ENCODE measurements at regions not wholly inside any gene's neighbourhood (a gene's known extent, or its start where the extent isn't known, plus 50 kb on each side); places are given as distances from the start of the nearest gene placed in this dataset.

DNA sequence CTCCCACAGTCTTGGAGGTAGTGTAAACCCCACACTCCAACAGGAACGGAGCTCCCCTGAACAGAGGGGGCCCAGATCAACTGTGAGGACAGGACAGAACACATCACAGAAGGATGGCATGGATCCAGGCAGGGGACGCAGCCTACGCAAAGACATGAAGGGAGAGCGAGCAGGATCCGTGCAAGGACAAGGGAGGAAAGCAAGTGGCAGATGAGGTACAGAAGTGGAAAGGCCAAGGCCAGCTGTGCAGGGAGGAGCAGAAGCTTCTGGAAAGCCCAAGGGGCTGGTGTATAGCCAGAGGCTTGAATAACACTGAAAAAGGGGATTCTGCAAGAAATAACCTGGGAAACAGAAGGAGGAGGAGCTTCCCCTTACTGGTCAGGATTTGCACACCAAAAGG lies 81.2 kb downstream of the SIPA1L2 start:
- H3K9me3 Mint-ChIP-seq, result no peaks in the 10 kb centered on the region
- H3K27ac Mint-ChIP-seq, result no peak overlapping the region
- no peak overlapping the region for H3K4me3 Mint-ChIP-seq
- peaks cover 12% of the 10 kb centered on the region for H3K36me3 Mint-ChIP-seq (ENCODE audit: low read depth)
- H3K4me1 Mint-ChIP-seq (ENCODE audit: low read depth), result peaks cover 20% of the 10 kb centered on the region
- H3K27me3 Mint-ChIP-seq, result no peaks in the 10 kb centered on the region
- intact Hi-C loops (cut with micrococcal nuclease), result no loop called here

DNA sequence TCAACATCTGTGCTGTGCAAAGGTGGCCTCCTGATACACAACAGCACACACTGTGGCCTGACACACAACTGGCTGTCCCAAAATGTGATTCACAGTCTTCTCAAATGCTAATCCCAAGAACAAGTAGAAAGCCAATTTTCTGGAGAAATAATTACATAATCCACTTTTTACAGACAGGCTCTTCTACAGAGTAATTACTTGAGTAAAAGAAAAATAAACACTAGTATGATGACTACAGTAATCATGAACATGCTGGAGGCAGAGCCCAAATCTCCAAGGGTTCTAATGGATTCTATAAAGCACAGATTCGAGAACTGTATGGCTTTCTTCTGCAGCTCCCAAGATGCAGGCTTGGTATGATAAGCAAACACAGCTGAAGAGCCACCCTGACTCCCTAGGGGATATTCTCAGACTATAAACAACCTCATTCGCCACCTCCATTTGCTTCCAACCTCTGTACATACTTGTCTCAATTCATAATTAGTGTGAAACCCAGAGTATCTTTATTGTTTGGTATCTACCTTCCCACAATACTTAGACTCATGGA lies 81.9 kb downstream of the SIPA1L2 start:
- H3K27ac Mint-ChIP-seq, result no peak overlapping the region
- H3K4me1 Mint-ChIP-seq (ENCODE audit: low read depth), result peaks cover 20% of the 10 kb centered on the region
- no peaks in the 10 kb centered on the region for H3K9me3 Mint-ChIP-seq
- H3K36me3 Mint-ChIP-seq (ENCODE audit: low read depth), result peaks cover 12% of the 10 kb centered on the region
- H3K4me3 Mint-ChIP-seq, result no peak overlapping the region
- H3K27me3 Mint-ChIP-seq, result no peaks in the 10 kb centered on the region
- intact Hi-C loops (cut with micrococcal nuclease), result no loop called here

DNA sequence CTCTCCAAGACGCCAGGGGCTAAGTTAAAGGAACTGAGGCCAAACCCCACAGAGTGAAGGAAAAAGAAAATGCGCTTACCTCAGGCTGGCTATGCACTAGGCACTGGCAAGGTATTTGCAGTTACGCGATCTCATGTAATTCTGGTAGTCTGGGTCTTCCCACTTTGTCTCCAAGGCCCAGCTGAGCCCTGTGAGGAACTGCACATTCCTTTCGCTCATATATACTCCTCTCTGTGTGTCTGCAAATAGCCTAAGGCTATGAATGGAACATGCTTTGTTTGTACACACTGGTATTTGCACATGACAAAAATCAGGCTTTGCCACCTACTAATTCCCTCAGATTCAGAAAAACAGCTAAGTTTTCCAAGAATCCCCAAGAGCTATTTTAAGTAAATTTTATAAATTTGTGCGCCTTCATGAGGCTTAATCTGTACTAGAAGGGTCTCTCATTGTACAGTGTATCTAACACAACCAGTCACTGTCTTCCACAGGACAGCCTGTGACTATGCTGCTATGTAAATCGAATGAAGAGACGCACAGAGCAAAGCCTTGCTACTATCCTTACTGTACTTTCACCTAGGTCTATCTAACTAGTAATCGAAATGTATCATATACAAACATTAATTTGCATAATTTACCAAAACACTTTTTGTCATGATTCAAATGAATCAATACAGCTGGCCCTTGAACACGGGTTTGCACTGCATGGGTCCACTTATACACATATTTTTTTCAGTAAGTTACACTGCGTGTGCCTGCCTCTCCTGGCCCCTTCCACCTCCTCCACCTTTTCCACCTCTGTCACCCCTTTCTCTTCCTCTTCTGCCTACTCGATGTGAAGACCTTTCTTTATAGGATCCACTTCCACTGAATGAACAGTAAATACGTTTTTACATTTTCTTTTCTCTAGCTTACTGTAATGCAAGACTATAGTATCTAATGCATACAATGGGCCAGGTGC lies 87.0 kb downstream of the SIPA1L2 start:
- Mint-ChIP-seq H3K27me3 (no peaks in the 10 kb centered on the region), H3K9me3 (no peaks in the 10 kb centered on the region), H3K36me3 (ENCODE audit: low read depth) (peaks cover 6% of the 10 kb centered on the region), H3K27ac (peak overlapping the region; percentile 63), H3K4me3 (no peak overlapping the region), H3K4me1 (ENCODE audit: low read depth) (peaks cover 31% of the 10 kb centered on the region)
- intact Hi-C loops (cut with micrococcal nuclease), result no loop called here

DNA sequence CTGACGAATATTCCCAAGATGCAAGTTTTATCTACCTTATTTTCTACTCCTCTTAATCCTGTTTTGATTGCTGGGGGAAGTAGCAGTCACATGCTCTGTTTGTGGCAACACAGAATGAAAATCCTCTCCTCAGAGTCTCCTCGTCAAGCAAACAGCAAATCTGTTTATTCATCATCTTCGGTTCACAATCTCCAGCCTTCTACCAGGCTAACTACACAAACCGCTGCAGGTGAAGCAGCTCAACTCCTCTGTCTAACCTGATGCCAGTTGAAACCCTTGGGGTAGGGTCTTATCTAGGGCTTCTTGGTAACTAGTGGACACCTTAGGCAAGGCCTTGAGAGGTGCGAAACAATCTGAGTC lies 91.0 kb downstream of the SIPA1L2 start:
- peak overlapping the region; percentile 75 for H3K27ac Mint-ChIP-seq
- no peaks in the 10 kb centered on the region for H3K27me3 Mint-ChIP-seq
- no peak overlapping the region for H3K4me3 Mint-ChIP-seq
- H3K4me1 Mint-ChIP-seq (ENCODE audit: low read depth), result peaks cover 27% of the 10 kb centered on the region
- H3K9me3 Mint-ChIP-seq, result no peaks in the 10 kb centered on the region
- intact Hi-C loops (cut with micrococcal nuclease), result no loop called here
- no peaks in the 10 kb centered on the region for H3K36me3 Mint-ChIP-seq (ENCODE audit: low read depth)

DNA sequence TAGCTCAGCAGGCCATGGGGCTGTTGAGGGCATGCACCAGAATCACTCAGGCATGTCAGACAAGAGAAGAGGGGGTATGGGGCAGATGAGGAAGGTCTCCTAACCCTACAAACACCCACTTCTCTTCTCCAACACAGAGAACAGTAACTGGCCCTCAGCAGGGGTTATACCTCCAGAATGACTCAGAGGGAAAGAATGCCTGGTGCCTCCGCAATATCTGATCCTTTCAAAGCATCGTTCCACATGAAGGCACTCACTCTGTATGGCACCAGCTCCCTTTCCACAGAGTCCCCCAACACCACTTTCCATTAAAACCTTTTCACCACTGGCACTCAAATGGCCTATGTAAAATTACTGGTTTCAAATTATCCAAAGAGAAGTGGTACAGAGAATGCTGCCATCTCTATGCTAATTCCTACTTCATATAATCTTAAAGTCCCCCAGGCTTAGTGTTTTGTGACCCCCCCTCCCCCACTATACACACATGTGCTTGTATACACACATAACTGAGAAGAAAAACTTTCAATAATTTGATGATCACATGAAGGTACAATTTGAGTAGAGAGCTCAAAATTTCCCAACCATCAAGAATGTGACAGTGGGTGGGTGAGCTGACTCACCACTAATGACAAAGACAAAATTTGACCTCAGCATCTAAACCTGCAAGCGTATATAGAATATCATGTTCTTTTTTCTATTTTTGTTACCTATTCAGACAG lies 91.5 kb downstream of the SIPA1L2 start:
- Mint-ChIP-seq H3K9me3 (no peaks in the 10 kb centered on the region), H3K4me3 (no peak overlapping the region), H3K36me3 (ENCODE audit: low read depth) (peaks cover 2% of the 10 kb centered on the region), H3K4me1 (ENCODE audit: low read depth) (peaks cover 27% of the 10 kb centered on the region), H3K27me3 (no peaks in the 10 kb centered on the region), H3K27ac (peak overlapping the region; percentile 75)
- intact Hi-C loops (cut with micrococcal nuclease), result no loop called here

GRCh38 chr1:232534552-232535517 lies 95.1 kb downstream of the SIPA1L2 start:
- Mint-ChIP-seq H3K27ac (no peak overlapping the region), H3K36me3 (ENCODE audit: low read depth) (peaks cover 19% of the 10 kb centered on the region), H3K4me1 (ENCODE audit: low read depth) (peaks cover 21% of the 10 kb centered on the region), H3K27me3 (no peaks in the 10 kb centered on the region), H3K4me3 (no peak overlapping the region), H3K9me3 (no peaks in the 10 kb centered on the region)
- intact Hi-C loops (cut with micrococcal nuclease), result no loop called here

GRCh38 chr1:232533328-232533727 lies 96.6 kb downstream of the SIPA1L2 start:
- intact Hi-C loops (cut with micrococcal nuclease), result no loop called here
- Mint-ChIP-seq H3K4me1 (ENCODE audit: low read depth) (peaks cover 6% of the 10 kb centered on the region), H3K9me3 (no peaks in the 10 kb centered on the region), H3K4me3 (no peak overlapping the region), H3K27ac (no peak overlapping the region), H3K36me3 (ENCODE audit: low read depth) (peaks cover 19% of the 10 kb centered on the region), H3K27me3 (no peaks in the 10 kb centered on the region)

- Mint-ChIP-seq H3K4me1 (ENCODE audit: low read depth) (peaks cover 2% of the 10 kb centered on the region), H3K9me3 (no peaks in the 10 kb centered on the region), H3K27ac (no peak overlapping the region), H3K27me3 (no peaks in the 10 kb centered on the region), H3K4me3 (no peak overlapping the region), H3K36me3 (ENCODE audit: low read depth) (peaks cover 19% of the 10 kb centered on the region)
- intact Hi-C loops (cut with micrococcal nuclease), result no loop called here
Measured at GRCh38 chr1:232532901-232533300, 97.0 kb downstream of the SIPA1L2 start.

DNA sequence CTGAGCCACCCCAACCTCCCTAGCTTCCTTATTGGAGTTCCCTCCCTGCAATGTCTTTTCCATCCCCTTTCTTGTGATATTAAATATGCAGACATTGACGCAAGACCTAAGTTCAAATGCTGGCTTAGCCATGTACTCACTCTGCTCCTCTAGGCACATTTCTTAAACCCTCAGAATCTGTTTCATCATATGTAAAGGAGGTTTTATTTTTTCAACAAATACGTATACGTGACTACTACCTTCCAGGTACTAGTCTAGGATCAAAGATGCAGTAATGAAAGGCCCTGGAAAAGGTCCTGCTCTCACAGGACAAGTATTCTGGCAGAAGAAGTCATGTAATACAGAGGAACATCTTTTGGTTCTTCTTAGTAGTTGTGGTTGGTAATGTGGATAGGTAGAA lies 98.6 kb downstream of the SIPA1L2 start:
- Mint-ChIP-seq H3K36me3 (ENCODE audit: low read depth) (peaks cover 19% of the 10 kb centered on the region), H3K27ac (no peak overlapping the region), H3K4me3 (no peak overlapping the region), H3K27me3 (no peaks in the 10 kb centered on the region), H3K4me1 (ENCODE audit: low read depth) (peaks cover under 1% of the 10 kb centered on the region), H3K9me3 (no peaks in the 10 kb centered on the region)
- intact Hi-C loops (cut with micrococcal nuclease), result no loop called here

DNA sequence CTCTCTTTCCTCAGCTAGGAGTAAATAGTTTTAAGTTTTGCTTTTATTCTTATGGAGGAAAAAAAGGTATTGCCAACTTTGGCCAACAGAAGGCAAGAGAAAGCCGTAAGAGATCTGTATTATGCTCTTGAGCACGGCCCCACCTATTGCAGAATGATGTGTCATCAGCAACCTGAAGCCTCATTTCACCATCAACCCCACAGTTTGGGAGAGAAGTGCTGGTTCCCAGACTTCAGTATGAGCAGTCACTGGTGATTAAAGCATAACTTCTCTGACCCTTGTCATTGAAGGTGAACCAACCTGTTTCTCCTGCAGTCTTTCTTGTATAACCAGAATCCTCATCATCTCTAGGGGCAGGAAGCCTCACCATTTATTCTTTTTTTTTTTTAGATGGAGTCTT lies 100.2 kb downstream of the SIPA1L2 start:
- H3K36me3 Mint-ChIP-seq (ENCODE audit: low read depth), result peaks cover 19% of the 10 kb centered on the region
- H3K9me3 Mint-ChIP-seq, result no peaks in the 10 kb centered on the region
- H3K27ac Mint-ChIP-seq, result no peak overlapping the region
- peaks cover 9% of the 10 kb centered on the region for H3K4me1 Mint-ChIP-seq (ENCODE audit: low read depth)
- no peak overlapping the region for H3K4me3 Mint-ChIP-seq
- intact Hi-C loops (cut with micrococcal nuclease), result no loop called here
- no peaks in the 10 kb centered on the region for H3K27me3 Mint-ChIP-seq

GRCh38 chr1:232528472-232529089 lies 101.4 kb downstream of the SIPA1L2 start:
- Mint-ChIP-seq H3K27me3 (no peaks in the 10 kb centered on the region), H3K9me3 (no peaks in the 10 kb centered on the region), H3K36me3 (ENCODE audit: low read depth) (peaks cover 19% of the 10 kb centered on the region), H3K4me1 (ENCODE audit: low read depth) (peaks cover 9% of the 10 kb centered on the region), H3K4me3 (no peak overlapping the region), H3K27ac (no peak overlapping the region)
- intact Hi-C loops (cut with micrococcal nuclease), result no loop called here

DNA sequence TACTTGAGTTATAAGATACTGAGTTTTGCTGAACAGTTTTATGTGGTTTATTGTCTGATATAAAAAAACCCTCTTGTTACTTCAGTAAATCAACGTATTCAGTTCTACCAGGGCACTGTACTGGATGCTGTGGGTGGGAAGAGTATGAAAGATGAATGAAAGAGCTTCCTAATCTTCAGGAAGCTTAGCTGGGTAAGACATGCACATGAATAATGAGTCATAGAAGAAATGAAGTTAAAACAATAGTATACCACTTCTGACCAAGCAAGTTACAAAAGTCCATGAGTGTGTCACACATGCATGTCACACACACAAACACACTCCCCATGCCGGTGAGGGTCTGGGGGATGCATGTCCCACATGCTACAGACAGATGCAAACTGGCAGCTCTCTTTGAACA lies 105.9 kb downstream of the SIPA1L2 start:
- H3K9me3 Mint-ChIP-seq, result no peaks in the 10 kb centered on the region
- no peaks in the 10 kb centered on the region for H3K27me3 Mint-ChIP-seq
- no peaks in the 10 kb centered on the region for H3K36me3 Mint-ChIP-seq (ENCODE audit: low read depth)
- intact Hi-C loops (cut with micrococcal nuclease), result no loop called here
- no peak overlapping the region for H3K27ac Mint-ChIP-seq
- H3K4me3 Mint-ChIP-seq, result no peak overlapping the region
- peaks cover 21% of the 10 kb centered on the region for H3K4me1 Mint-ChIP-seq (ENCODE audit: low read depth)

DNA sequence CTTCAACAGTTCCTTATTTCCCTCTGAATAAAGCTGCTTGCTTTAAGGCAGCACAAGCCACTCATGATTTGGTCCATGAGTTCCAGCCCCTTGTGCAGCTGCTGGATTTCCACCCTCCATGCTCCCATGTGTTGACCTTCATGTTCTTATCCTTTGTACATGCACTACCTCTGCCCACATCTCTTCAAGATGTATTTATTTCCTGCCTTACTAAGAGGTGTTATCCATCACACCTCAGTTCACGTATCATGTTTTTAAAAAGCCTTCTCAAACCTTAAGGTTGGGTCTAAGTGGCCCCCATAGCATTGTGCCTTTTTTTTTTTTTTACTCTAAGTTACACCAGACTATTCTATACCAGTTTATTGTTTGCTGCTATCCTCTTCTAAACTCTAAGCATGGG lies 107.7 kb downstream of the SIPA1L2 start:
- intact Hi-C loops (cut with micrococcal nuclease), result no loop called here
- Mint-ChIP-seq H3K9me3 (no peaks in the 10 kb centered on the region), H3K36me3 (ENCODE audit: low read depth) (no peaks in the 10 kb centered on the region), H3K27ac (no peak overlapping the region), H3K4me3 (no peak overlapping the region), H3K27me3 (no peaks in the 10 kb centered on the region), H3K4me1 (ENCODE audit: low read depth) (peaks cover 31% of the 10 kb centered on the region)
